ENCODE measurements at regions not wholly inside any gene's neighbourhood (a gene's known extent, or its start where the extent isn't known, plus 50 kb on each side); places are given as distances from the start of the nearest gene placed in this dataset.

GRCh38 chr16:79850348-79850747 lies 249.8 kb upstream of the MAF start:
- TF ChIP-seq CTCF (IDR thresholded peaks at IDR 0.05), result no peak
- no peak for TF ChIP-seq PREB (CRISPR knock-in tag; IDR thresholded peaks at IDR 0.05; ENCODE audit: borderline replicate concordance)

Data from WTC11 (cell line).